ENCODE measurements at regions not wholly inside any gene's neighbourhood (a gene's known extent, or its start where the extent isn't known, plus 50 kb on each side); places are given as distances from the start of the nearest gene placed in this dataset.

GRCh38 chr14:59075506-59075905, 113.0 kb upstream of the DAAM1 start:
- TF ChIP-seq POLR2A (IDR thresholded peaks at IDR 0.05) (no peak), CTCF (IDR thresholded peaks at IDR 0.05) (no peak)
- Histone ChIP-seq H3K4me3 (no peak overlapping the region), H3K9me3 (no peaks in the 10 kb centered on the region), H3K36me3 (no peaks in the 10 kb centered on the region), H3K27me3 (no peaks in the 10 kb centered on the region), H3K27ac (no peak overlapping the region), H3K4me1 (no peaks in the 10 kb centered on the region)
- DNase-seq: no peak

GRCh38 chr14:59081720-59082119, 106.7 kb upstream of the DAAM1 start:
- TF ChIP-seq POLR2A (IDR thresholded peaks at IDR 0.05) (no peak), CTCF (IDR thresholded peaks at IDR 0.05) (no peak)
- DNase-seq: no peak
- Histone ChIP-seq H3K9me3 (no peaks in the 10 kb centered on the region), H3K36me3 (no peaks in the 10 kb centered on the region), H3K27ac (no peak overlapping the region), H3K4me3 (no peak overlapping the region), H3K4me1 (no peaks in the 10 kb centered on the region), H3K27me3 (no peaks in the 10 kb centered on the region)

DNA sequence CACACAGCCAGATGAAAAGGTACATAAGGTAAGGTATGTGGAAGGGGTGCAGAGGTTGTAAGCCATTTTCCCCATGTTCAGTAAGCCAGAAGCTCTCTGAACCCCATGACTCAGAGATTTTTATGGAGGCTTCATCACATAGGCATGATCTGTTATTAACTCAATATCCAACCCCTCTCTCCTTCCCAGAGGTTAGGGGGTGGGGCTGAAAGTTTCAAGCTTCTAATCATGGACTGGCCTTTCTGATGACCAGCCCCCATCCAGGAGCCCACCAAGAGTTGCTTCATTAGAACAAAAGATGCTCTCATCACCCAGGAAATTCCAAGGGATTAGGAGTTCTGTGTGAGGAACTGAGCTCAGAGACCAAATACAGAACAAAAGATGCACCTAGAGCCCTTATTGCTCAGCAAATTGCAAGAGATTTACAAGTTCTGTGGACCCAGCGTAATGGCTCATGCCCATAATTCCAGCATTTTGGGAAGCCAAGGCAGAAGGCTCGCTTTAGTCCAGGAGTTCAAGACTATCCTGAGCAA, 103.2 kb upstream of the DAAM1 start:
- Histone ChIP-seq H3K9me3 (no peaks in the 10 kb centered on the region), H3K4me3 (no peak overlapping the region)
- no peak for TF ChIP-seq POLR2A (IDR thresholded peaks at IDR 0.05)

DNA sequence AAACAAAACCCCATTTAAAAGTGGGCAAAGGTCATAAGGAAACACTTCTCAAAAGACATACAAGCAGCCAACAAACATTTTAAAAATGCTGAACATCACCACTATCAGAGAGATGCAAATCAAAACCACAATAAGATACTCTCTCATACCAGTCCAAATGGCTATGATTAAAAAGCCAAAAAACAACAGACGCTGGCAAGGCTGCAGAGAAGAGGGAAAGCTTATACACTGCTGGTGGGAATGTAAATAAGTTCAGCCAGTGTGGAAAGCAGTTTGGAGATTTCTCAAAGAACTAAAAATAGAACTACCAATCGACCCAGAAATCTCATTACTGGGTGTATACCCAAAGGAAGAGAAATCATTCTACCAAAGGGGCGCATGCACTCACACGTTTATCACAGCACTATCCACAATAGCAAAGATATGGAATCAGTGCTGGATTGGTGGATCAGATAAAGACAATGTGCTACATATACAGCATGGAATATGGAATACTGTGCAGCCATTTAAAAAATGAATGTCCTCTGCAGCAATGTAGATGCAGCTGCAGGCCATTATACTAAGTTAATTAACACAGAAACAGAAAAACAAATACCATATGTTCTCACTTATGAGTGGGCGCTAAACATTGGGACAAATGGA, 102.1 kb upstream of the DAAM1 start:
- Histone ChIP-seq H3K36me3 (no peaks in the 10 kb centered on the region), H3K9me3 (no peaks in the 10 kb centered on the region), H3K27ac (no peak overlapping the region), H3K4me1 (no peaks in the 10 kb centered on the region), H3K4me3 (no peak overlapping the region), H3K27me3 (no peaks in the 10 kb centered on the region)
- TF ChIP-seq POLR2A (IDR thresholded peaks at IDR 0.05) (no peak), CTCF (IDR thresholded peaks at IDR 0.05) (no peak)
- no peak for DNase-seq

More for the DNA sequence above, 103.2 kb upstream of the DAAM1 start:
- Histone ChIP-seq H3K27me3 (no peaks in the 10 kb centered on the region), H3K4me1 (no peaks in the 10 kb centered on the region), H3K36me3 (no peaks in the 10 kb centered on the region), H3K27ac (no peak overlapping the region)
- DNase-seq: no peak

GRCh38 chr14:59087240-59087639, 101.2 kb upstream of the DAAM1 start:
- Histone ChIP-seq H3K27ac (no peak overlapping the region), H3K4me3 (no peak overlapping the region), H3K4me1 (no peaks in the 10 kb centered on the region), H3K9me3 (no peaks in the 10 kb centered on the region), H3K36me3 (no peaks in the 10 kb centered on the region), H3K27me3 (no peaks in the 10 kb centered on the region)
- no peak for DNase-seq
- TF ChIP-seq CTCF (IDR thresholded peaks at IDR 0.05) (no peak), POLR2A (IDR thresholded peaks at IDR 0.05) (no peak)

DNA sequence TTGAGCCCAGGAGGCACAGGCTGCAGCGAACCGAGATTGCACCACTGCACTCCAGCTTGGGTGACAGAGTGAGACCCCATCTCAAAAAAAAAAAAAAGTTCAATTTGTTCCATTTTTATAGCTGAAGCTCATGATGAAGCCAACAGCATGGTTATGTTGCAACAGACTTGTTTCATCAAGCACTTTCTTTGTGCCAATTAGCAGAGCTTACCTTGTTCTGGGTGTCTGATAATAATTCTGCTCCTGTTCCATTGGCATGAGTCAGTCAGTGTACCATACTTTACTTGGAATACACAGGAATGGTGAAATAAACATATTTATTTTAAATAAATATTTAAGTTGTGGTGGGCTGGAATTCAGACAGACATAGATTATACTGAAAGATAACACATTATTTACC, 100.8 kb upstream of the DAAM1 start:
- DNase-seq: no peak
- Histone ChIP-seq H3K9me3 (no peaks in the 10 kb centered on the region), H3K27ac (no peak overlapping the region), H3K4me3 (no peak overlapping the region), H3K36me3 (no peaks in the 10 kb centered on the region), H3K27me3 (no peaks in the 10 kb centered on the region), H3K4me1 (no peaks in the 10 kb centered on the region)
- TF ChIP-seq POLR2A (IDR thresholded peaks at IDR 0.05) (no peak), CTCF (IDR thresholded peaks at IDR 0.05) (no peak)

Measured in Peyer's patch (tissue), 4 donors.